ENCODE measurements at regions not wholly inside any gene's neighbourhood (a gene's known extent, or its start where the extent isn't known, plus 50 kb on each side); places are given as distances from the start of the nearest gene placed in this dataset.

DNA sequence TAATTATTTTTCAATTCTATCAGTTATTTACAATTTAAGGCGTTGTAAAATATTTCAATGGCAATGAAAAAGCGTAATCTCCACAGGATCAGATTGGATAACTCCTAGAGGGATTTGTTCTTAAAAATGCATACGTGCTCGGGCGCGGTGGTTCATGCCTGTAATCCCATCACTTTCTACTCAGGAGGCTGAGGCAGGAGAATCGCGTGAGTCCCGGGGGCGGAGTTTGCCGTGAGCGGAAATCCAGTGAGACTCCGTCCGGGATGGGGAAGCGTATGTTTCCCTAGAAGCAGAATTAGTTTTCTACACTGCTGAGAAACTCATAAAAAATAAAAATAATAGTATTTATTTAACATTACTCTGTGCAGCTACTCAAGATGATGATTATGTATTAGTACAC, 917.8 kb upstream of the PCDH20 start:
- H3K4me3 ChIP-seq = no peak overlapping the region
- WGBS = 97% methylated on average over 15 of the region's 15 CpGs
- H3K36me3 ChIP-seq = no peaks in the 10 kb centered on the region
- H3K27ac ChIP-seq = no peak overlapping the region
- no peak for TF ChIP-seq POLR2A (IDR thresholded peaks at IDR 0.05)
- intact Hi-C loops (cut with DNase I) = no loop called here
- no peak for DNase-seq (ENCODE audit: low spot score)
- no peaks in the 10 kb centered on the region for H3K4me1 ChIP-seq (replicated peaks)
- H3K9me3 ChIP-seq = no peaks in the 10 kb centered on the region
- no peaks in the 10 kb centered on the region for H3K27me3 ChIP-seq (replicated peaks; ENCODE audit: insufficient read depth)

DNA sequence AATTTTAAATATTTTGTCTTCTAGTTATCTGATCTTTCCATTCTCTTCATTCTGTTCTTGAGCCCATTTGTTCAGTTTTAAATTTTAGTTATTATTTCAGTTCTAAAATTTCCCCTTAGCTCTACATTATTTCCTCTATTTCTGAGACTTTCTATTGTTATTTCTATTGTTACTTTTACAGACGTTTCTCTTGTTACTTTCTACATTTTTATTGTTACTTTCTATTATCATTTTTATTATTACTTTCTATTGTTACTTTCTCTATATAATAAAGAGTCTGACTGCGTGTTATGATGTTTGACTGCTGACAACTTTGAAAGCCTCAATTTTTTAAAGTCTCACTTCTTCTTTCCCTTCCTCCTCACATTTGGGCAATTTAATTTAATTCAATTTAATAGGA, 915.7 kb upstream of the PCDH20 start:
- Histone ChIP-seq H3K36me3 (no peaks in the 10 kb centered on the region), H3K4me3 (no peak overlapping the region), H3K27me3 (replicated peaks; ENCODE audit: insufficient read depth) (no peaks in the 10 kb centered on the region), H3K27ac (no peak overlapping the region), H3K9me3 (no peaks in the 10 kb centered on the region), H3K4me1 (replicated peaks) (no peaks in the 10 kb centered on the region)
- 79% methylated on average over 2 of the region's 2 CpGs for WGBS
- TF ChIP-seq POLR2A (IDR thresholded peaks at IDR 0.05) (no peak), POLR2AphosphoS5 (IDR thresholded peaks at IDR 0.05) (no peak)
- TF ChIP-seq, protein P1, sequence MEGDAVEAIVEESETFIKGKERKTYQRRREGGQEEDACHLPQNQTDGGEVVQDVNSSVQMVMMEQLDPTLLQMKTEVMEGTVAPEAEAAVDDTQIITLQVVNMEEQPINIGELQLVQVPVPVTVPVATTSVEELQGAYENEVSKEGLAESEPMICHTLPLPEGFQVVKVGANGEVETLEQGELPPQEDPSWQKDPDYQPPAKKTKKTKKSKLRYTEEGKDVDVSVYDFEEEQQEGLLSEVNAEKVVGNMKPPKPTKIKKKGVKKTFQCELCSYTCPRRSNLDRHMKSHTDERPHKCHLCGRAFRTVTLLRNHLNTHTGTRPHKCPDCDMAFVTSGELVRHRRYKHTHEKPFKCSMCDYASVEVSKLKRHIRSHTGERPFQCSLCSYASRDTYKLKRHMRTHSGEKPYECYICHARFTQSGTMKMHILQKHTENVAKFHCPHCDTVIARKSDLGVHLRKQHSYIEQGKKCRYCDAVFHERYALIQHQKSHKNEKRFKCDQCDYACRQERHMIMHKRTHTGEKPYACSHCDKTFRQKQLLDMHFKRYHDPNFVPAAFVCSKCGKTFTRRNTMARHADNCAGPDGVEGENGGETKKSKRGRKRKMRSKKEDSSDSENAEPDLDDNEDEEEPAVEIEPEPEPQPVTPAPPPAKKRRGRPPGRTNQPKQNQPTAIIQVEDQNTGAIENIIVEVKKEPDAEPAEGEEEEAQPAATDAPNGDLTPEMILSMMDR (IDR thresholded peaks at IDR 0.05) = no peak
- intact Hi-C loops (cut with DNase I) = no loop called here
- no peak for DNase-seq (ENCODE audit: low spot score)

DNA sequence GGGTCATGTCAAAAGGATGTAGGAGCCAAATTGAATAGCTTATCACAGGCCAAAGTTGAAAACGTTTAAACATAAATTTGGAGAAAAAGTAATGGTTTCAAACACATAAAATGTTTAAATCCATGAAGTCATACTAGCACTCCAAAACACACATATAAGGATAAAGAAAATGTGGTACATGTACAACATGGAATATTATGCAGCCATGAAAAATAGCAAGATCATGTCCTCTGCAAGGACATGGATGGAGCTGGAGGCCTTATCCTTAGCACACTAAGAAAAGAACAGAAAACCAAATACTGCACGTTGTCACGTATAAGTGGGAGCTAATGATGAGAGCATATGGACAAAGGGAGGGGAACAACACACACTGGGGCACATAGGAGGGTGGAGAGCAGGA, 911.7 kb upstream of the PCDH20 start:
- TF ChIP-seq POLR2AphosphoS5 (IDR thresholded peaks at IDR 0.05) (no peak), POLR2A (IDR thresholded peaks at IDR 0.05) (no peak)
- TF ChIP-seq, protein P1 (IDR thresholded peaks at IDR 0.05) = no peak
- H3K27me3 ChIP-seq (replicated peaks; ENCODE audit: insufficient read depth) = no peaks in the 10 kb centered on the region
- no peak overlapping the region for H3K4me3 ChIP-seq
- WGBS = 87% methylated on average over 3 of the region's 3 CpGs
- intact Hi-C loops (cut with DNase I) = no loop called here
- DNase-seq (ENCODE audit: low spot score) = no peak
- no peak overlapping the region for H3K27ac ChIP-seq
- no peaks in the 10 kb centered on the region for H3K36me3 ChIP-seq
- H3K4me1 ChIP-seq (replicated peaks) = no peaks in the 10 kb centered on the region
- no peaks in the 10 kb centered on the region for H3K9me3 ChIP-seq

DNA sequence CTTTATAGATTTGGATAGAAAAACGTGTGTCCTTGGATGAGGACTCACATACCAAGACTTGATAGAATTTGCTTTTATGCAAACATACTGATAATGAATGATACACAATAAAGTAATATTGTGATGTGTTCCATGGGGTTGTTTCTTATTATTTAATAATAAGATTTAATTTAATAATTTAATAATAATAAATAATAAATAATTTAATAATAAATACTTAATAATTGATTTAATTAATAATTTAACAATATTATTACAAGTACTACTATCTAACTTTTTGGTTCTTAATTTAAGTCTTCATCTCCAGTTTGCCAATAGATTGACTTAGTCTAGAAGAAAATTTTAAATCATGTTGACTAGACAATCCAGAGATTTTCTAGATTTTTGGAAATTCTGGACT, 909.2 kb upstream of the PCDH20 start:
- intact Hi-C loops (cut with DNase I) = no loop called here
- no peak overlapping the region for H3K4me3 ChIP-seq
- H3K4me1 ChIP-seq (replicated peaks) = no peaks in the 10 kb centered on the region
- WGBS = 41% methylated on average over 1 of the region's 1 CpG
- no peaks in the 10 kb centered on the region for H3K9me3 ChIP-seq
- H3K36me3 ChIP-seq = no peaks in the 10 kb centered on the region
- TF ChIP-seq, protein P1 (IDR thresholded peaks at IDR 0.05) = no peak
- TF ChIP-seq POLR2A (IDR thresholded peaks at IDR 0.05) (no peak), POLR2AphosphoS5 (IDR thresholded peaks at IDR 0.05) (no peak)
- DNase-seq (ENCODE audit: low spot score) = no peak
- no peaks in the 10 kb centered on the region for H3K27me3 ChIP-seq (replicated peaks; ENCODE audit: insufficient read depth)
- no peak overlapping the region for H3K27ac ChIP-seq

DNA sequence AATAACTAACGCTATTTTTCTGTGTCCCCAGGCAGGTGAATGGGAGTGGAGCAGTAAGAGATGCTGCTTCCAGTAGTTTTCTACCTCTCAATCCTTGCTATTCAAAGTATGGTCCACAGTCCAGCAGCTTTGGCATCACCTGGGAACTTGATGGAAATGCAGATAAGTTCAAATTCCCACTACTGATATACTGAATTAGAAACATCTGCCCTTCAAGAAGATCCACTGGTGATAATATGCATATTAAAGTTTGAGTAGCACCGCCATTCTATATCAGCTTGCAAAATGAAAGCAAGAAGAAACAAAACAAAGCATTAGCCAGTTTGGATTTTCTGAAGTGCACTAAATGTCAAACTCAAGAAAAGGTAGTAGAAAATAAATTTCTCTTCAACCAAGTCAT, 906.2 kb upstream of the PCDH20 start:
- intact Hi-C loops (cut with DNase I) = no loop called here

More for the DNA sequence above, 906.2 kb upstream of the PCDH20 start:
- 76% methylated on average over 2 of the region's 2 CpGs for WGBS
- TF ChIP-seq POLR2A (IDR thresholded peaks at IDR 0.05) (no peak), POLR2AphosphoS5 (IDR thresholded peaks at IDR 0.05) (no peak)
- TF ChIP-seq, protein P1 (IDR thresholded peaks at IDR 0.05) = no peak
- Histone ChIP-seq H3K27ac (no peak overlapping the region), H3K27me3 (replicated peaks; ENCODE audit: insufficient read depth) (no peaks in the 10 kb centered on the region), H3K4me3 (no peak overlapping the region), H3K4me1 (replicated peaks) (no peaks in the 10 kb centered on the region), H3K36me3 (no peaks in the 10 kb centered on the region), H3K9me3 (no peaks in the 10 kb centered on the region)
- no peak for DNase-seq (ENCODE audit: low spot score)

Data from prostate gland (tissue), 2 donors.